Activated CD8-positive, alpha-beta T cell treated with anti-CD3 and anti-CD28 coated beads for 36 hours (primary cell): ENCODE measurements at regions not wholly inside any gene's neighbourhood (a gene's known extent, or its start where the extent isn't known, plus 50 kb on each side); places are given as distances from the start of the nearest gene placed in this dataset.

Experiments
- ATAC-seq: fragments of 200-7000 bp; cut with Tn5 transposase; one replicate; pipeline ENCODE4 v1.10.0; 2021; ENCODE audit warnings: mild to moderate bottlenecking, moderate library complexity
- CTCF ChIA-PET: fragments of 350-600 bp; sonication (Branson Sonifier 250); formaldehyde crosslinking; loops from one replicate; lab custom pipeline; 2021; ENCODE audit warnings: antibody characterized with exemption; lab: Charles Lee
- POLR2A ChIA-PET: fragments of 350-600 bp; sonication (Branson Sonifier 250); formaldehyde crosslinking; loops from one replicate; lab custom pipeline; 2021; ENCODE audit warnings: antibody characterized with exemption; lab: Charles Lee
- DNase-seq: peaks from one replicate; pipeline ENCODE4 v3.0.0-alpha.2; 2020
- H3K27ac Mint-ChIP-seq: one replicate; pipeline ENCODE4 v1.8.0; 2021; ENCODE audit warnings: mild to moderate bottlenecking, mixed read lengths
- H3K27me3 Mint-ChIP-seq: one replicate; pipeline ENCODE4 v1.8.0; 2021; ENCODE audit warnings: mixed read lengths
- H3K36me3 Mint-ChIP-seq: one replicate; pipeline ENCODE4 v1.8.0; 2021; ENCODE audit warnings: low read depth, mixed read lengths
- H3K4me1 Mint-ChIP-seq: one replicate; pipeline ENCODE4 v1.8.0; 2021; ENCODE audit warnings: low read depth, mixed read lengths
- H3K4me3 Mint-ChIP-seq: one replicate; pipeline ENCODE4 v1.8.0; 2021; ENCODE audit warnings: mild to moderate bottlenecking, moderate library complexity, mixed read lengths
- H3K9me3 Mint-ChIP-seq: one replicate; pipeline ENCODE4 v1.8.0; 2021; ENCODE audit warnings: mixed read lengths
- CTCF ChIP-seq: fragments of 200-600 bp; IDR thresholded peaks from one replicate; pipeline ENCODE4 v1.8.0; 2022; ENCODE audit warnings: antibody characterized with exemption, mild to moderate bottlenecking
- intact Hi-C: fragments of 100-400 bp; cut with micrococcal nuclease; formaldehyde crosslinking; loops from one replicate; pipeline ENCODE4 v1.10.0; 2022

GRCh38 chr3:180789774-180790173 is 110.5 kb upstream of the CCDC39 start:
- ChIA-PET CTCF (no interaction called here), POLR2A (no interaction called here)
- DNase-seq (no peak), ATAC-seq (no peak)
- Mint-ChIP-seq H3K27me3 (peaks cover 6% of the 10 kb centered on the region), H3K36me3 (no peaks in the 10 kb centered on the region), H3K4me3 (no peak overlapping the region), H3K27ac (no peak overlapping the region), H3K4me1 (no peaks in the 10 kb centered on the region), H3K9me3 (no peaks in the 10 kb centered on the region)
- intact Hi-C loops, result no loop called here
- no peak for TF ChIP-seq CTCF

- CTCF ChIA-PET, result no interaction called here
- intact Hi-C loops, result no loop called here
- Mint-ChIP-seq H3K4me3 (no peak overlapping the region), H3K36me3 (no peaks in the 10 kb centered on the region), H3K4me1 (no peaks in the 10 kb centered on the region), H3K27ac (no peak overlapping the region), H3K9me3 (no peaks in the 10 kb centered on the region), H3K27me3 (peaks cover 7% of the 10 kb centered on the region)
- POLR2A ChIA-PET, result no interaction called here
- TF ChIP-seq CTCF, result no peak
- ATAC-seq, result no peak
- no peak for DNase-seq
Observed at GRCh38 chr3:180798197-180798596, 114.3 kb upstream of the FXR1 start.

- Mint-ChIP-seq H3K4me3 (no peak overlapping the region), H3K9me3 (no peaks in the 10 kb centered on the region), H3K4me1 (no peaks in the 10 kb centered on the region), H3K27me3 (peaks cover 7% of the 10 kb centered on the region), H3K27ac (no peak overlapping the region), H3K36me3 (no peaks in the 10 kb centered on the region)
- ChIA-PET CTCF (interaction anchor here (0.6 kb wide), 1 partner anchor 10 kb away, joined by 3 read pairs; no protein-coding TSS in a partner anchor), POLR2A (no interaction called here)
- intact Hi-C loops, result no loop called here
- TF ChIP-seq CTCF, result peak; percentile 47
- ATAC-seq (no peak), DNase-seq (no peak)
Observed at GRCh38 chr3:180802837-180803236, 109.6 kb upstream of the FXR1 start.

- no peak overlapping the region for H3K27ac Mint-ChIP-seq
- intact Hi-C loops, result no loop called here
Observed at GRCh38 chr3:180804916-180805315, 107.6 kb upstream of the FXR1 start.

More at GRCh38 chr3:180804916-180805315, 107.6 kb upstream of the FXR1 start:
- ChIA-PET CTCF (no interaction called here), POLR2A (no interaction called here)
- H3K9me3 Mint-ChIP-seq, result no peaks in the 10 kb centered on the region
- DNase-seq, result no peak
- H3K36me3 Mint-ChIP-seq, result no peaks in the 10 kb centered on the region
- H3K4me3 Mint-ChIP-seq, result no peak overlapping the region
- TF ChIP-seq CTCF, result no peak
- H3K27me3 Mint-ChIP-seq, result peaks cover 1% of the 10 kb centered on the region
- ATAC-seq, result no peak
- no peaks in the 10 kb centered on the region for H3K4me1 Mint-ChIP-seq
